HS-5 (cell line): ENCODE measurements at regions not wholly inside any gene's neighbourhood (a gene's known extent, or its start where the extent isn't known, plus 50 kb on each side); places are given as distances from the start of the nearest gene placed in this dataset.
"Not testable (repeated sequence)": the region's sequence is repeated elsewhere in the genome, so short reads cannot be mapped to it uniquely, and the experiment has no call there.

Experiments
- DNase-seq: peaks from one replicate; pipeline ENCODE4 v3.0.0-alpha.2; 2012; ENCODE audit warnings: low read depth

- no peak for DNase-seq
Measured at GRCh38 chr2:196486146-196486545, 153.4 kb upstream of the CCDC150 start.

GRCh38 chr2:196487417-196487816 is 152.1 kb upstream of the CCDC150 start:
- DNase-seq, result no peak

- no peak for DNase-seq
Measured at GRCh38 chr2:196489371-196489770, 150.1 kb upstream of the CCDC150 start.

GRCh38 chr2:196492946-196493345 is 146.6 kb upstream of the CCDC150 start:
- DNase-seq, result no peak

- no peak for DNase-seq
Measured at GRCh38 chr2:196498962-196499361, 140.6 kb upstream of the CCDC150 start.

- DNase-seq, result no peak
Measured at GRCh38 chr2:196499686-196500085, 139.8 kb upstream of the CCDC150 start.

- DNase-seq, result no peak
Measured at GRCh38 chr2:196500686-196501431, 138.7 kb upstream of the CCDC150 start.

GRCh38 chr2:196501836-196502235 is 137.7 kb upstream of the CCDC150 start:
- DNase-seq, result no peak

GRCh38 chr2:196502386-196502785 is 137.1 kb upstream of the CCDC150 start:
- DNase-seq, result no peak

- no peak for DNase-seq
Measured at GRCh38 chr2:196503398-196503797, 136.1 kb upstream of the CCDC150 start.

- DNase-seq, result no peak
Measured at GRCh38 chr2:196504788-196505187, 134.7 kb upstream of the CCDC150 start.

- DNase-seq, result no peak
Measured at GRCh38 chr2:196510246-196510645, 129.3 kb upstream of the CCDC150 start.

GRCh38 chr2:196511258-196512168 is 128.0 kb upstream of the CCDC150 start:
- DNase-seq, result no peak

- DNase-seq, result no peak
Measured at GRCh38 chr2:196513796-196514526, 125.6 kb upstream of the CCDC150 start.

- DNase-seq, result no peak
Measured at GRCh38 chr2:196514641-196515040, 124.9 kb upstream of the CCDC150 start.

GRCh38 chr2:196515051-196515450 is 124.5 kb upstream of the CCDC150 start:
- no peak for DNase-seq

GRCh38 chr2:196515608-196516007 is 123.9 kb upstream of the CCDC150 start:
- DNase-seq, result no peak

- no peak for DNase-seq
Measured at GRCh38 chr2:196516564-196516963, 123.0 kb upstream of the CCDC150 start.

- DNase-seq, result no peak
Measured at GRCh38 chr2:196520605-196521004, 118.9 kb upstream of the CCDC150 start.

GRCh38 chr2:196526981-196527725 is 112.4 kb upstream of the CCDC150 start:
- DNase-seq, result not testable (repeated sequence)

GRCh38 chr2:196528486-196529223 is 110.9 kb upstream of the CCDC150 start:
- DNase-seq, result no peak
